Endothelial cell of umbilical vein (primary cell): ENCODE measurements at regions not wholly inside any gene's neighbourhood (a gene's known extent, or its start where the extent isn't known, plus 50 kb on each side); places are given as distances from the start of the nearest gene placed in this dataset.

Source experiments
- CTCF ChIP-seq, 2 donors: IDR thresholded peaks; 1 replicate in 1 of 2; 2 replicates in 1 of 2; pipeline ENCODE4 v1.5.1; 2011; ENCODE audit warnings: low read length in 2 of 2, mild to moderate bottlenecking in 2 of 2, moderate library complexity in 2 of 2, control low read depth in 1 of 2, inconsistent platforms in 1 of 2, low read depth in 1 of 2; ENCODE audit not compliant: insufficient read depth in 1 of 2; ENCODE audit errors: extremely low read depth in 1 of 2
- GATA2 ChIP-seq: IDR thresholded peaks from 2 replicates; pipeline ENCODE4 v1.7.0; 2011; ENCODE audit warnings: low read depth, mild to moderate bottlenecking, moderate library complexity, mixed read lengths, low read length; ENCODE audit not compliant: insufficient read length, insufficient read depth
- MAX ChIP-seq: IDR thresholded peaks from 2 replicates; pipeline ENCODE4 v1.6.1; 2011; ENCODE audit not compliant: insufficient read depth, insufficient read length
- POLR2A ChIP-seq: IDR thresholded peaks from 2 replicates; pipeline ENCODE4 v1.6.1; 2012; ENCODE audit warnings: low read depth, mild to moderate bottlenecking, control low read depth, low read length
- POLR2AphosphoS5 ChIP-seq: IDR thresholded peaks from 2 replicates; pipeline ENCODE4 v1.6.1; 2012; ENCODE audit warnings: low read depth, mild to moderate bottlenecking, control low read depth, low read length, moderate library complexity; ENCODE audit not compliant: insufficient read depth

- TF ChIP-seq CTCF (IDR thresholded peaks at IDR 0.05; ENCODE audit: extremely low read depth in 1 of 2, insufficient read depth in 1 of 2, low read depth in 1 of 2, low read length in 2 of 2) (no peak), MAX (no peak), POLR2AphosphoS5 (no peak), GATA2 (no peak), POLR2A (no peak)
Observed at GRCh38 chr5:143557061-143557818, 153.8 kb upstream of the NR3C1 start.
